ENCODE measurements at regions not wholly inside any gene's neighbourhood (a gene's known extent, or its start where the extent isn't known, plus 50 kb on each side); places are given as distances from the start of the nearest gene placed in this dataset.

- H3K9me3 Mint-ChIP-seq (ENCODE audit: unreplicated experiment), result peaks cover 3% of the 10 kb centered on the region
- no peak overlapping the region for H3K4me3 Mint-ChIP-seq (ENCODE audit: unreplicated experiment)
- no peak for TF ChIP-seq EZH2 (IDR thresholded peaks at IDR 0.05; ENCODE audit: insufficient read depth, low read length)
- TF ChIP-seq, protein P1, sequence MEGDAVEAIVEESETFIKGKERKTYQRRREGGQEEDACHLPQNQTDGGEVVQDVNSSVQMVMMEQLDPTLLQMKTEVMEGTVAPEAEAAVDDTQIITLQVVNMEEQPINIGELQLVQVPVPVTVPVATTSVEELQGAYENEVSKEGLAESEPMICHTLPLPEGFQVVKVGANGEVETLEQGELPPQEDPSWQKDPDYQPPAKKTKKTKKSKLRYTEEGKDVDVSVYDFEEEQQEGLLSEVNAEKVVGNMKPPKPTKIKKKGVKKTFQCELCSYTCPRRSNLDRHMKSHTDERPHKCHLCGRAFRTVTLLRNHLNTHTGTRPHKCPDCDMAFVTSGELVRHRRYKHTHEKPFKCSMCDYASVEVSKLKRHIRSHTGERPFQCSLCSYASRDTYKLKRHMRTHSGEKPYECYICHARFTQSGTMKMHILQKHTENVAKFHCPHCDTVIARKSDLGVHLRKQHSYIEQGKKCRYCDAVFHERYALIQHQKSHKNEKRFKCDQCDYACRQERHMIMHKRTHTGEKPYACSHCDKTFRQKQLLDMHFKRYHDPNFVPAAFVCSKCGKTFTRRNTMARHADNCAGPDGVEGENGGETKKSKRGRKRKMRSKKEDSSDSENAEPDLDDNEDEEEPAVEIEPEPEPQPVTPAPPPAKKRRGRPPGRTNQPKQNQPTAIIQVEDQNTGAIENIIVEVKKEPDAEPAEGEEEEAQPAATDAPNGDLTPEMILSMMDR (IDR thresholded peaks at IDR 0.05; ENCODE audit: insufficient read depth, low read depth, low read length), result no peak
- Histone ChIP-seq H3K27ac (ENCODE audit: low read depth, low read length) (no peak overlapping the region), H3K4me2 (ENCODE audit: low read length) (peak overlapping the region; percentile 16), H4K20me1 (ENCODE audit: insufficient read depth, low read length) (no peaks in the 10 kb centered on the region), H2AFZ (ENCODE audit: low read depth, low read length) (no peak overlapping the region), H3K9me3 (ENCODE audit: insufficient read depth, low read depth, low read length) (no peaks in the 10 kb centered on the region), H3K27me3 (ENCODE audit: insufficient read depth, low read length) (no peaks in the 10 kb centered on the region), H3K4me3 (ENCODE audit: insufficient read depth, low read depth, low read length) (no peak overlapping the region), H3K9ac (ENCODE audit: low read length) (no peak overlapping the region), H3K4me1 (ENCODE audit: insufficient read depth, low read length) (no peaks in the 10 kb centered on the region), H3K79me2 (ENCODE audit: insufficient read depth, low read length) (no peaks in the 10 kb centered on the region), H3K36me3 (ENCODE audit: insufficient read depth, low read length) (no peaks in the 10 kb centered on the region)
- no peak overlapping the region for H3K27ac Mint-ChIP-seq (ENCODE audit: unreplicated experiment)
- DNase-seq (ENCODE audit: low read depth), result peak; percentile 80
- no peaks in the 10 kb centered on the region for H3K36me3 Mint-ChIP-seq (ENCODE audit: low read depth, unreplicated experiment)
- no peak for FAIRE-seq
- no peaks in the 10 kb centered on the region for H3K27me3 Mint-ChIP-seq (ENCODE audit: low read depth, unreplicated experiment)
- no peaks in the 10 kb centered on the region for H3K4me1 Mint-ChIP-seq (ENCODE audit: low read depth, unreplicated experiment)
Measured at GRCh38 chr2:146806364-146807005, 1038.3 kb upstream of the ACVR2A start.

DNA sequence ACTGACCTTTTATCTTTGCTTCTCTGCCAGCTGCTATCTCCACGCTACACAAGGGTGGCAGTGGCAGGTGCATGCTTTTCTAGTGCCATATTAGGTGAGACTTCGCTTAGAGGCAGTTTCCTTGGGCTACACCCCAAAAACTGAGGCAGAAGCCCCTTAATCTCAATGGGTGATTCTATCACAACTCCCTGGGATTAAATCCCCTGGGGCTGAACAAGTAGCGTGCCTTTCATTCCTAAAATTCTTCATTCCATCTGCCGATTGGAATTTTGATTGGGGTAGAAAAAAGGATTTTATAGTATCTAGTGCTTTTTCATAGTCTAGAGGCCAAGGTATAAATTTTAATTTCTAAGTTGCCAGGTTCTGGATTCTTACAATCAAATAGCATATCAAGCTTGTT, 1040.5 kb upstream of the ACVR2A start:
- no peaks in the 10 kb centered on the region for H3K9me3 Mint-ChIP-seq (ENCODE audit: unreplicated experiment)
- H4K20me1 ChIP-seq (ENCODE audit: insufficient read depth, low read length), result no peaks in the 10 kb centered on the region
- no peaks in the 10 kb centered on the region for H3K36me3 Mint-ChIP-seq (ENCODE audit: low read depth, unreplicated experiment)
- H3K27me3 ChIP-seq (ENCODE audit: insufficient read depth, low read length), result no peaks in the 10 kb centered on the region
- H3K4me2 ChIP-seq (ENCODE audit: low read length), result no peak overlapping the region
- TF ChIP-seq EZH2 (IDR thresholded peaks at IDR 0.05; ENCODE audit: insufficient read depth, low read length), result no peak
- TF ChIP-seq, protein P1 (IDR thresholded peaks at IDR 0.05; ENCODE audit: insufficient read depth, low read depth, low read length), result no peak
- DNase-seq (ENCODE audit: low read depth), result no peak
- no peaks in the 10 kb centered on the region for H3K4me1 Mint-ChIP-seq (ENCODE audit: low read depth, unreplicated experiment)
- H3K27ac ChIP-seq (ENCODE audit: low read depth, low read length), result no peak overlapping the region
- no peak overlapping the region for H2AFZ ChIP-seq (ENCODE audit: low read depth, low read length)
- FAIRE-seq, result no peak
- no peak overlapping the region for H3K4me3 Mint-ChIP-seq (ENCODE audit: unreplicated experiment)
- H3K27me3 Mint-ChIP-seq (ENCODE audit: low read depth, unreplicated experiment), result no peaks in the 10 kb centered on the region
- H3K9ac ChIP-seq (ENCODE audit: low read length), result no peak overlapping the region
- no peaks in the 10 kb centered on the region for H3K36me3 ChIP-seq (ENCODE audit: insufficient read depth, low read length)
- no peaks in the 10 kb centered on the region for H3K79me2 ChIP-seq (ENCODE audit: insufficient read depth, low read length)
- no peaks in the 10 kb centered on the region for H3K4me1 ChIP-seq (ENCODE audit: insufficient read depth, low read length)
- no peak overlapping the region for H3K4me3 ChIP-seq (ENCODE audit: insufficient read depth, low read depth, low read length)
- H3K9me3 ChIP-seq (ENCODE audit: insufficient read depth, low read depth, low read length), result no peaks in the 10 kb centered on the region
- H3K27ac Mint-ChIP-seq (ENCODE audit: unreplicated experiment), result no peak overlapping the region

DNA sequence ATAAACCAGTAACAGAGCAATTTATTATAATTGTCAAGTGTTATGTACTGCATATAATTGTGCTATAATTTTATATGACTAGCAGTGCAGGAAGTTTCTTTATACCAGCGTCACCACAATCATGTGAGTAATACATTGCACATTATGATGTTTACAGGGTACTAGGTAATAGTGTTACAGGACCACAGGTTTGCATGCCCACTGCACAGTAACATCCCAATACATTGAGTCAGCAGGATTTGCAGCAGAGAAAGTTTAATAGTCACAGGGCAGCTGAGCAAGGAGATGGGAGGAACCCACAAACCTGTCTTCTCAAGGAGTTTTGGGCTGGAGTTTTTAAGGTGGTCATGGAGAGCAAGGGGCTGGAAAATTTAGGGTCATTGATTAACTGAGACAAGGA, 1042.9 kb upstream of the ACVR2A start:
- no peak overlapping the region for H3K27ac Mint-ChIP-seq (ENCODE audit: unreplicated experiment)
- no peak overlapping the region for H3K4me3 Mint-ChIP-seq (ENCODE audit: unreplicated experiment)
- TF ChIP-seq, protein P1 (IDR thresholded peaks at IDR 0.05; ENCODE audit: insufficient read depth, low read depth, low read length), result no peak
- TF ChIP-seq EZH2 (IDR thresholded peaks at IDR 0.05; ENCODE audit: insufficient read depth, low read length), result no peak

More for the DNA sequence above, 1042.9 kb upstream of the ACVR2A start:
- Histone ChIP-seq H3K36me3 (ENCODE audit: insufficient read depth, low read length) (no peaks in the 10 kb centered on the region), H3K27me3 (ENCODE audit: insufficient read depth, low read length) (no peaks in the 10 kb centered on the region), H4K20me1 (ENCODE audit: insufficient read depth, low read length) (no peaks in the 10 kb centered on the region), H3K4me1 (ENCODE audit: insufficient read depth, low read length) (no peaks in the 10 kb centered on the region), H3K27ac (ENCODE audit: low read depth, low read length) (no peak overlapping the region), H3K4me3 (ENCODE audit: insufficient read depth, low read depth, low read length) (no peak overlapping the region), H3K9ac (ENCODE audit: low read length) (no peak overlapping the region), H3K79me2 (ENCODE audit: insufficient read depth, low read length) (no peaks in the 10 kb centered on the region), H3K4me2 (ENCODE audit: low read length) (no peak overlapping the region), H2AFZ (ENCODE audit: low read depth, low read length) (no peak overlapping the region), H3K9me3 (ENCODE audit: insufficient read depth, low read depth, low read length) (no peaks in the 10 kb centered on the region)
- Mint-ChIP-seq H3K4me1 (ENCODE audit: low read depth, unreplicated experiment) (no peaks in the 10 kb centered on the region), H3K27me3 (ENCODE audit: low read depth, unreplicated experiment) (no peaks in the 10 kb centered on the region), H3K9me3 (ENCODE audit: unreplicated experiment) (no peaks in the 10 kb centered on the region), H3K36me3 (ENCODE audit: low read depth, unreplicated experiment) (no peaks in the 10 kb centered on the region)
- FAIRE-seq (no peak), DNase-seq (ENCODE audit: low read depth) (no peak)

All from astrocyte (in vitro differentiated cells and primary cell).